GM19452 (cell line): ENCODE measurements at regions not wholly inside any gene's neighbourhood (a gene's known extent, or its start where the extent isn't known, plus 50 kb on each side); places are given as distances from the start of the nearest gene placed in this dataset.
A peak's percentile ranks its signal among the peaks of the same experiment; 100 is the strongest.
"Not testable (repeated sequence)": the region's sequence is repeated elsewhere in the genome, so short reads cannot be mapped to it uniquely, and the experiment has no call there.

ENCODE experiments used
- ATAC-seq: cut with Tn5 transposase; IDR thresholded peaks from one replicate; pipeline ENCODE4 v1.9.1; 2021; ENCODE audit not compliant: unreplicated experiment

GRCh38 chr18:24613896-24614640 is 153.6 kb downstream of the HRH4 start:
- ATAC-seq = no peak

- no peak for ATAC-seq
Measured at GRCh38 chr18:24616653-24617052, 156.2 kb downstream of the HRH4 start.

DNA sequence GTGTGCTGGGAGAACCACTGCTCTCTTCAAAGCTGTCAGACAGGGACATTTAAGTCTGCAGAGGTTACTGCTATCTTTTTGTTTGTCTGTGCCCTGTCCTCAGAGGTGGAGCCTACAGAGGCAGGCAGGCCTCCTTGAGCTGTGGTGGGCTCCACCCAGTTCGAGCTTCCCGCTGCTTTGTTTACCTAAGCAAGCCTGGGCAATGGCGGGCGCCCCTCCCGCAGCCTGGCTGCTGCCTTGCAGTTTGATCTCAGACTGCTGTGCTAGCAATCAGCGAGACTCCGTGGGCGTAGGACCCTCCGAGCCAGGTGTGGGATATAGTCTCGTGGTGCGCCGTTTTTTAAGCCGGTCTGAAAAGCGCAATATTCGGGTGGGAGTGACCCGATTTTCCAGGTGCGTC is 164.0 kb downstream of the HRH4 start:
- ATAC-seq = not testable (repeated sequence)

DNA sequence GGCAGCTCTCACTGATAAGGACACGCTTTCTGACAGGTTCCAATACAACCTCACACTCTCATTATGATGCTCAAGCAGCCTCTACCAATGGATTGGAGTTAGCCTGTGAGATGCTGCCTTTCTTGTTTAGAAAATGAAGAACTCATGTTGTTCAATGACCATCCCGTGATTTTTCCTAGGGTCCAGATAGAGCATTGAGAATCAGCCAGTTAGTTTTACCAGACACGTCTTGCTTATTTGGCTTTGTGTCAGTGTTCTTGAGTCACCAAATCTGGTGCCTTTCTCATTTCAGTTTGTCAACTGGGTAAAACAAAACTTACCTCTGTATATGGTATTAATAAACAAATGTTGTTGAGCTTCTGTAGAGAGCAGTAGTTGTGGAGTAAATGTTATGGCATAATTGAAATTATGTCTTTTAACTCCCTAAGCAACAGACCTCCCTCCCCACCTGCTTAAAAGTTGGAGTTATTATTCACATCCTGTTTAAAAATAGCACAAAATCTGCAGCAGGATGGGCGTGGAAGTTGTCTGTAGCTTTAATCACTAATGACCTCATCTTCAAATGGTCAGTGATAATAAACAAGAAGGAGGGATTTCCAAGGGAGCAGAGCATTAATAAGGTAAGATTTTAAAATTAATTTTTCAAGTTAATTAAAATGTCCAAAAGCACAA is 167.3 kb downstream of the HRH4 start:
- no peak for ATAC-seq

DNA sequence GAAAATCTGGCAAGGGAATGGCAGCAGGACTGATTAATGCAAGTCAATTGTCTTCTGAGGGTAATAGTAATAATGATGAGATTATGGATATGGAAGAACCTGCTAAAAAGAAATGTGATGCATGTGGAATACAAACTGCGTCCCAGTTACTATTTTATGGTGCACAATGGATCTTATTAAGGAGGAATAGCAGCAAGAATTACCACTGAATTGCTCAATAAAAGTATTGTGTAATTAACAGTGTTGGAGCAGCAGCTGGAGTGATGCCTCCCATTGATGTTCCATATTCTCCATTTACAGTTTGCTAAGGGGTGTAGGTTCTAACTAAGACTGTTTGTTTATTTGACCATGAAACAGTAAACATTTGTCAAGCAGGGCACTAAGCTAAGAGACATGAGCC is 167.9 kb downstream of the HRH4 start:
- ATAC-seq = no peak

DNA sequence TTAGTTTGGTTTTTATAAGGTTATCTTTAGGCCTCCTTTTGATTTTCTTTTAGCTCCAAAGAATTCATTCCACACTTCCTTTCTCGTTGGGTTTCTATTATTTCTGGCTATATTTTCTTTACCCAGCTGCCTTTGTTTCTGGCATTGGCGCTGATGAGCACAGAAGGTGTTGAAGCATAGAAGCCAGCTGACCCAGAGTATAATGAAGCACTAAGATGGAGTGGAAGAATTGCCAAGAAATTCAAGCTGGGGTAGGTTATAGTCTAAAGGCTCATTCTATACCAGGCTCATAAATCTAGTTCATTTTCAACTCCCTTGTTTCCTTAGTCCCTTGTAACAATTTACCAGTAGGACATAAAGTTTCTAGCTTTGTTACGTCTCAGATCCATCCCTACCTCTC is 169.5 kb downstream of the HRH4 start:
- no peak for ATAC-seq

DNA sequence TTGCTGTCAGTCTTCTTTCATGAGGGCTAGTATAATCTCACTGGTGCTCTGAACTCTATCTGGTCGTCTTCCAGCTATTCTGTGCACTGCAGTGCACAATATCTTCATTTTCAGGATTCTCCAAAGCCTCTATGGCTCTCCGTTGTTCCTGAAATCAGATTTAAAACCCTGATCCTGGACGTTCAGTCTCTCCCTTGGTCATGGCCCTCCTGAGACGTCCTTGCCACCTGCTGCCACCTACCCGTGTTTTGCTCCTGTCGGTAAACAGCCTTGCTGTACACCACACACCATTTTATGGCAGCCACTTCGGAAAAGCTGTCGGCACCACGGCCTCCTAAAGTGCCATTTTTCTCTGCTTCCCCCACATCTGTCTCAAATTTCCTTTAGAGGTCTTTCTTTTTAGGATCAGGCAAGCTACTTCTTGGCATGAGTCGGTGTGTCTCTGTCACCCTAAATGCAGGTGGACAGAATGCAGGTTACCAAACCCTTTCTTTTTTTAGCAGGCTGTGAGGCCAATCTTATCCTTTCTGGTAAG is 170.0 kb downstream of the HRH4 start:
- no peak for ATAC-seq

DNA sequence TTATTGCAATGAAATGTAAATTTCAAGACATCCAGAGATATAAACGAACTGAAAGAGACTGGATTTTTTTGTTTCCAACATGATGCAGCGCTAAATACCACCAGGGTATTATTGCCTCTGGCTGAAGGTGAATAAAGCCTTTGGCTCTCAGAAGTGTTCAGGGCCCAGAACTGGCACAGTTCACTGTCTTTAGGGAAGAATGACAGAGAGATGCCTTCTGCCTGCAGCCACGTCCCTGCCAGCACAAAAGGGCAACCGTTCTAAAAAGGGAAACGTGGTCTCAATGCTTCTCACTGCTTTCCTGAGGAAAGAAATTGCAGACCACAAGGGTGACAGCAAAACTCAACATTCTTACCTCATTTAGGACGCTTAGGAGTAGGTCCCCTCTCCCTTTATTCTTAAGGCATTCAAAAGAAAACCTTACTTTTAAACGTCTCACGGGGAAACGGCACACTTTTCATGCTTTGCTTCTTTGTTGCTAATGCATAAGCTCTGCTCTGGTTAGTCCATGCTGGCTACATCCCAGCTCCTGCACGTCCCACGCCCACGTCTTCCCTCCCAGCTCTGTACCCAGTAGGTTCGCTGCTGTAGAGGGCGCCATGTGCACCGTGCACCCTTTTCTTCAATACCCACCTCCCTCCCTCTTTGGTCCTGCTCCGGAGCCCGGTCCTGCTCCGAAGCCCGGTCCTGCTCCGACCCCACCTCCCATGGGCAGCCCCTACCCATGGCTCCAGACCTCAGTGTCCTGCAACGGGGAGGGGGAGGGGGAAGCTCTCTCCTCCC is 171.0 kb downstream of the HRH4 start:
- ATAC-seq = no peak

- ATAC-seq = no peak
Measured at GRCh38 chr18:24632158-24632988, 171.9 kb downstream of the HRH4 start.

GRCh38 chr18:24633121-24633520 is 172.7 kb downstream of the HRH4 start:
- no peak for ATAC-seq

- ATAC-seq = no peak
Measured at GRCh38 chr18:24649571-24649970, 189.1 kb downstream of the HRH4 start.

DNA sequence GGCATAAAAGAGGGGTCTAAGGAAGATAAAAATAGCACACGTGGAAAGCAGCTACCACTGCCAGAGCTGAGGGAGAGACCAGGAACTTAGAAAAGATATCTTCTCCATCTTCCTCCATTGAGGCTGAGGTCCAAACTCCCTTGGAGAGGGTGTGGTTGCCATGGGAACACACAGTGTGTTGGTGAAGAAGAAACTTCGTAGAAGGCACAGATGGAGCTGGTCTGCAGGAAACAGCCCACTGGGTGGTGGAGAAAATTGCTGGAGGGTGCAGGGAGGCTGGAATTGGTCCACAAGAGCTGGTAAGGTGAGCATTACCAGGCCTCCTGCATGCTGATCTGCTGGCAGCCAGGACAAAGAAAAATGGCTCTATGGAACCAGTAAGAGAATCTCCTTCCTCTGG is 191.0 kb downstream of the HRH4 start:
- ATAC-seq = no peak

GRCh38 chr18:24656050-24656449 is 195.6 kb downstream of the HRH4 start:
- no peak for ATAC-seq

DNA sequence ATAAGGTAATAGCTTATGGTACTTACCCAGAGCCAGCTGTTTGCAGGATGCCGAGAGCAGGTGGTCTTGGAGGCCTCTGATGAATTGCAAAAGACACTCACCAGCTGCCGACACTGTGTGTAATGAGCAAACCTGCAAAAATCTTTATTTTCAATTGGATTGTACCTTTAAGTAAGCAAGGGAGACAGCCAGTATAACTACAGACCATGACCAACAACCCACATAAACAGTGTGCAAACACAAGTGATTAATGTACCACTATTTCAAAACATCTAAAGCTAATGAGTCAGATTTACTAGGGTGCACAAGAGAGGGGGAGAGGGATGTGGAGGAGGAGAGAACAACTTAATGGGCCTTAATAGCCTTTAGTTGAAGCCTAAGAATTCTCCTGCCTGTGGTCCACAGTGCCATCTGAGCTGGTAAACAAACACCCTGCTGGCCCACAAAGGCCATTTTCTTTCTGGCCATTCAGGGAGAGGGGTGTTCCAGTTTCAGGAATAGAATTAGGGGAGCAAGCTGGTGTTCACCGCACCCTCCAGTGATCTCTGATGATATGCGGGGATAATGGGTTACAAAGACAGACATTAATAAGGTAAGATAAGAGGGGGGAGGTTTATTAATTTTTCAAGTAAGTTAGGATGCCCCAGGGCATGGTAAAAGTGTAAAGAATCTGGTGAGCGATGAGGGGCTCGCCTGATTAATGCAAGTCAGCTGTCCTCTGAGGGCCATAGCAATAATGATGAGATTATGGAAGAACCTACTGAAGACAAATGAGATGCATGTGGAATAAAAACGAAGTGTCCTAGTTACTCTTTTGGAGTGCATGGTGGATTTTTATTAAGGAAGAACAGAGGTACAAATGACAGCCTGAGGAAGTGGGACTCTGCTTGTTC is 196.4 kb downstream of the HRH4 start:
- no peak for ATAC-seq

- no peak for ATAC-seq
Measured at GRCh38 chr18:24657444-24657842, 197.0 kb downstream of the HRH4 start.

DNA sequence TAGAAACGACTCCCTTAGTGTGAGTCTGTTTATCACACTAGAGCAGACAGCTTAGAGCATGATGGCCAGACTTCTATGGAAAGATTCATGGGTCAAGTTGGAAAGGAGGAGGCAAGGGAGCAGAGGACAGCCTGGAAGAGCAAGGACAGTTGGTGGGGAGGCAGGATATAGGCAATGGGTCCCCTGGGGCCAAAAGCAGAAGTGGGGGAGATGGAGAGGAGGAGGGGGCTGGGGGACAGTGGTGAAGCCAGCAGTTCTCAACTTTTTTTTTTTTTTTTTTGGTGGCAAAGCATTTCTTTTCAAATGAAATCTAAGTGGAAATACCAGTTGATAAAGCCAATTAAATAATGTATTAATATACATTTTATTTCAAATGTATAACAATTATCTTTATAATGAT is 197.9 kb downstream of the HRH4 start:
- ATAC-seq = no peak

- peak; percentile 79 for ATAC-seq
Measured at GRCh38 chr18:24659827-24660720, 199.6 kb downstream of the HRH4 start.

- ATAC-seq = no peak
Measured at GRCh38 chr18:24660956-24661355, 200.5 kb downstream of the HRH4 start.

DNA sequence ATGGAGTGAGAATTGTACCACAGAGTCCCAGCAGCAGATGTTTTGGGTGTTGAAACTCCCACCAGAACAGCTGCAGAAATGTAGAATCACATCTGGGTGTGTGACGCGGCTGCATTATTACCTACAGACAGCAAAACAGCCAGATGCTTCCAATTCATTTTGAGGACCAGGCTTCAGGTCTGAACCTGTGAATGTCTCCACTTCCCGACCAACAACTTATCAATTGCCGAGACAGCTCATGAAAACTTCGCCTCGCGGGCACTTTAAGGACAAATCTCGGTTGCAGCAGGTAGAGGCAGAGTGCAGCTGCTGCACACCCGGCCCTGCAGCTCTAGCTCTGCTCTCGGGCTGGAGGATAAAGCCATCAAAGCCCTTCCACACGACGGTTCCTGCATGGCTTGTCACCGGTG is 202.0 kb downstream of the HRH4 start:
- ATAC-seq = no peak
